Parathyroid adenoma (tissue), 2 donors: ENCODE measurements at regions not wholly inside any gene's neighbourhood (a gene's known extent, or its start where the extent isn't known, plus 50 kb on each side); places are given as distances from the start of the nearest gene placed in this dataset.

ENCODE experiments used
- H2AFZ ChIP-seq: fragments of 300-600 bp; sonication (generic); one replicate; pipeline ENCODE4 v1.7.0; 2017; ENCODE audit warnings: antibody characterized with exemption, mild to moderate bottlenecking
- H3K27ac ChIP-seq: fragments of 300-600 bp; sonication (generic); one replicate; pipeline ENCODE4 v1.7.0; 2017
- H3K27me3 ChIP-seq: fragments of 300-600 bp; sonication (generic); one replicate; pipeline ENCODE4 v1.7.0; 2017; ENCODE audit warnings: low read length; ENCODE audit not compliant: control insufficient read depth, insufficient read depth
- H3K36me3 ChIP-seq: fragments of 300-600 bp; sonication (generic); one replicate; pipeline ENCODE4 v1.7.0; 2017; ENCODE audit warnings: low read length; ENCODE audit not compliant: control insufficient read depth, insufficient read depth
- H3K4me1 ChIP-seq: fragments of 300-600 bp; sonication (generic); one replicate; pipeline ENCODE4 v1.7.0; 2017; ENCODE audit warnings: control low read depth
- H3K4me2 ChIP-seq: fragments of 300-600 bp; sonication (generic); one replicate; pipeline ENCODE4 v1.7.0; 2017; ENCODE audit warnings: low read length
- H3K4me3 ChIP-seq: fragments of 300-600 bp; sonication (generic); one replicate; pipeline ENCODE4 v1.7.0; 2017; ENCODE audit warnings: low read depth, low read length
- H3K79me2 ChIP-seq: fragments of 300-600 bp; sonication (generic); one replicate; pipeline ENCODE4 v1.7.0; 2017; ENCODE audit warnings: control low read depth
- H3K9ac ChIP-seq: fragments of 300-600 bp; sonication (generic); one replicate; pipeline ENCODE4 v1.7.0; 2017; ENCODE audit warnings: mild to moderate bottlenecking
- H3K9me3 ChIP-seq: fragments of 300-600 bp; sonication (generic); one replicate; pipeline ENCODE4 v1.7.0; 2017; ENCODE audit warnings: low read length; ENCODE audit not compliant: control insufficient read depth
- TF ChIP-seq, protein P1 (sequence below): fragments of 300-600 bp; sonication (generic); IDR thresholded peaks from one replicate; pipeline ENCODE4 v1.7.0; 2017; ENCODE audit warnings: antibody characterized with exemption, mild to moderate bottlenecking
- donor health status: primary hyperparathyroidism.

- Histone ChIP-seq H2AFZ (no peak overlapping the region), H3K9ac (no peak overlapping the region), H3K27me3 (no peaks in the 10 kb centered on the region), H3K4me1 (no peaks in the 10 kb centered on the region), H3K4me3 (no peak overlapping the region), H3K27ac (no peak overlapping the region), H3K36me3 (no peaks in the 10 kb centered on the region), H3K4me2 (no peak overlapping the region), H3K79me2 (no peaks in the 10 kb centered on the region), H3K9me3 (no peaks in the 10 kb centered on the region)
- TF ChIP-seq, protein P1, sequence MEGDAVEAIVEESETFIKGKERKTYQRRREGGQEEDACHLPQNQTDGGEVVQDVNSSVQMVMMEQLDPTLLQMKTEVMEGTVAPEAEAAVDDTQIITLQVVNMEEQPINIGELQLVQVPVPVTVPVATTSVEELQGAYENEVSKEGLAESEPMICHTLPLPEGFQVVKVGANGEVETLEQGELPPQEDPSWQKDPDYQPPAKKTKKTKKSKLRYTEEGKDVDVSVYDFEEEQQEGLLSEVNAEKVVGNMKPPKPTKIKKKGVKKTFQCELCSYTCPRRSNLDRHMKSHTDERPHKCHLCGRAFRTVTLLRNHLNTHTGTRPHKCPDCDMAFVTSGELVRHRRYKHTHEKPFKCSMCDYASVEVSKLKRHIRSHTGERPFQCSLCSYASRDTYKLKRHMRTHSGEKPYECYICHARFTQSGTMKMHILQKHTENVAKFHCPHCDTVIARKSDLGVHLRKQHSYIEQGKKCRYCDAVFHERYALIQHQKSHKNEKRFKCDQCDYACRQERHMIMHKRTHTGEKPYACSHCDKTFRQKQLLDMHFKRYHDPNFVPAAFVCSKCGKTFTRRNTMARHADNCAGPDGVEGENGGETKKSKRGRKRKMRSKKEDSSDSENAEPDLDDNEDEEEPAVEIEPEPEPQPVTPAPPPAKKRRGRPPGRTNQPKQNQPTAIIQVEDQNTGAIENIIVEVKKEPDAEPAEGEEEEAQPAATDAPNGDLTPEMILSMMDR: no peak
Observed at GRCh38 chr1:38644092-38644491, 215.5 kb downstream of the RRAGC start.

GRCh38 chr1:38641661-38642060, 217.9 kb downstream of the RRAGC start:
- TF ChIP-seq, protein P1: no peak
- Histone ChIP-seq H3K27ac (no peak overlapping the region), H3K4me2 (no peak overlapping the region)

GRCh38 chr1:38640371-38640770, 219.2 kb downstream of the RRAGC start:
- Histone ChIP-seq H3K4me3 (no peak overlapping the region), H3K4me2 (no peak overlapping the region), H3K4me1 (no peaks in the 10 kb centered on the region), H3K79me2 (no peaks in the 10 kb centered on the region), H3K9ac (no peak overlapping the region), H3K9me3 (no peaks in the 10 kb centered on the region), H3K27ac (no peak overlapping the region), H2AFZ (no peak overlapping the region), H3K36me3 (no peaks in the 10 kb centered on the region), H3K27me3 (no peaks in the 10 kb centered on the region)
- TF ChIP-seq, protein P1: no peak

More at GRCh38 chr1:38641661-38642060, 217.9 kb downstream of the RRAGC start:
- no peak overlapping the region for H2AFZ ChIP-seq
- H3K9ac ChIP-seq: no peak overlapping the region
- no peaks in the 10 kb centered on the region for H3K9me3 ChIP-seq
- H3K36me3 ChIP-seq: no peaks in the 10 kb centered on the region
- no peaks in the 10 kb centered on the region for H3K4me1 ChIP-seq
- no peaks in the 10 kb centered on the region for H3K27me3 ChIP-seq
- H3K4me3 ChIP-seq: no peak overlapping the region
- H3K79me2 ChIP-seq: no peaks in the 10 kb centered on the region

DNA sequence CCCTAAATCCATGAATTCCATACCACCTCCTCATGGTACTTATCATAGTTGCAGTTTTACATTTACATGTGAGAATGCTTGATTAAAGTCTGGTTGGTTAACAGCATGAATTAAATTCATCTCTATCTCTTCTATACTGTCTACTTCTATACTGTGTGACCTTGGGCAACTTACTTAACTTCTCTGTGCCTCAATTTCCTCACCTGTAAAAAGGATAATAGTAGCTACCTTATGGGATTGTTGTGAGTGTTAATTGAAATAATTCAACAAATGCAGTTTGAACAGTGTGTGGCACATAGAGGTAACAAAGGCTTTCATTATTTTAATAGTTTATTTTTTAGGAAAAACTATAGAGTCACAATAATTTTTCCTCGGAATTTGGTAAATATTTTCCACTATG, 231.3 kb downstream of the RRAGC start:
- Histone ChIP-seq H3K4me3 (no peak overlapping the region), H3K79me2 (no peaks in the 10 kb centered on the region), H3K4me1 (no peaks in the 10 kb centered on the region), H3K9me3 (no peaks in the 10 kb centered on the region), H3K4me2 (no peak overlapping the region), H3K27me3 (no peaks in the 10 kb centered on the region), H2AFZ (no peak overlapping the region), H3K27ac (no peak overlapping the region), H3K36me3 (no peaks in the 10 kb centered on the region), H3K9ac (no peak overlapping the region)
- TF ChIP-seq, protein P1: no peak

DNA sequence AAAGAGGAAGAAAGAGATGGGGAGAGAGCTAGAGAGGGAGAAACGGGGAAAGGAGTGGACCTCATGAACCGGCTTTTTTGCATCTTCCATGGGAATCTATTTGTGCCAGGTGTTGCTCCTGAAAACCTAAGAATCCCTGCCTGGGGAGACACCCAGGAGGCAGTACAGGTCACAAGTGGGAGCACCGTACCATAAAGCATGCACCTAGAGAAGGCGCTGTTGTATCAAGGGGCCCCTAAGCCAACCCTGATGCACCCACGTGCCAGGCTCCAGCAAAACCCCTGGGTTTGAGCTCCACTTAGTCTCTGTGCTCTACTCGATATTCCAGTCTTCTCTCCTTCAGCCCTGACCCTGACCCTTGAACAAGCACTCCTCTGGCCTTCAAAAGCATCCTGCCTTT, 233.6 kb downstream of the RRAGC start:
- no peak overlapping the region for H3K4me2 ChIP-seq
- H3K27me3 ChIP-seq: no peaks in the 10 kb centered on the region
- H2AFZ ChIP-seq: no peak overlapping the region
- H3K4me3 ChIP-seq: no peak overlapping the region
- TF ChIP-seq, protein P1: no peak
- H3K9ac ChIP-seq: no peak overlapping the region
- H3K36me3 ChIP-seq: no peaks in the 10 kb centered on the region
- H3K9me3 ChIP-seq: no peaks in the 10 kb centered on the region
- H3K27ac ChIP-seq: no peak overlapping the region
- no peaks in the 10 kb centered on the region for H3K79me2 ChIP-seq
- no peaks in the 10 kb centered on the region for H3K4me1 ChIP-seq
